ENCODE measurements at regions not wholly inside any gene's neighbourhood (a gene's known extent, or its start where the extent isn't known, plus 50 kb on each side); places are given as distances from the start of the nearest gene placed in this dataset.
"Not testable (repeated sequence)": the region's sequence is repeated elsewhere in the genome, so short reads cannot be mapped to it uniquely, and the experiment has no call there.

DNA sequence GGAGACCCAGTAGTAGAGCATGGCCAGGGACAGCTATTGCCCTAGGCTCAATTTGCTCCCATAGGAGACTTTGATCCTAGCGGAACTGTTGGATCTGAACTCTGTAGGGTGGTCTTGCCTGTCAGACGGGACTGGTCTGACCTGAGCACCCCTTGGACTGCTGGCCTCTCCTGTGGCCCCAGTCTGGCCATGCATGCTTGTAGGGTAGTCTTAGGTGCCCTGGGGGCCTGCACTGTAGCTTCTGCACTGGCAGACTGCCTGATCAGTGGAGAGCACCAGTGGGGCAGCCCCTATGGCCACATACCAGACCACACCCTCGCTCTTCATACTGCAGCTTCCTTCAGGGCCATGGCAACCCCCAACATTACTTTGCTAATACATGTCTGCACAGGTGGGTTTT lies 396.1 kb upstream of the GRAMD2B start:
- H3K27me3 Mint-ChIP-seq (ENCODE audit: insufficient read depth, unreplicated experiment), result peaks cover 8% of the 10 kb centered on the region
- Histone ChIP-seq H3K27me3 (replicated peaks; ENCODE audit: control insufficient read depth, insufficient read depth, low read length) (no peaks in the 10 kb centered on the region), H3K36me3 (ENCODE audit: control insufficient read depth, insufficient read depth, low read length) (no peaks in the 10 kb centered on the region), H3K4me3 (ENCODE audit: low read depth, low read length) (no peak overlapping the region), H3K9me3 (peaks cover 4% of the 10 kb centered on the region; the same call in 1 of the 2 replicates), H3K4me1 (no peaks in the 10 kb centered on the region)
- no peaks in the 10 kb centered on the region for H3K4me1 Mint-ChIP-seq (ENCODE audit: low read depth, unreplicated experiment)
- H3K36me3 Mint-ChIP-seq (ENCODE audit: insufficient read depth, unreplicated experiment), result no peaks in the 10 kb centered on the region
- TF ChIP-seq, protein P1, sequence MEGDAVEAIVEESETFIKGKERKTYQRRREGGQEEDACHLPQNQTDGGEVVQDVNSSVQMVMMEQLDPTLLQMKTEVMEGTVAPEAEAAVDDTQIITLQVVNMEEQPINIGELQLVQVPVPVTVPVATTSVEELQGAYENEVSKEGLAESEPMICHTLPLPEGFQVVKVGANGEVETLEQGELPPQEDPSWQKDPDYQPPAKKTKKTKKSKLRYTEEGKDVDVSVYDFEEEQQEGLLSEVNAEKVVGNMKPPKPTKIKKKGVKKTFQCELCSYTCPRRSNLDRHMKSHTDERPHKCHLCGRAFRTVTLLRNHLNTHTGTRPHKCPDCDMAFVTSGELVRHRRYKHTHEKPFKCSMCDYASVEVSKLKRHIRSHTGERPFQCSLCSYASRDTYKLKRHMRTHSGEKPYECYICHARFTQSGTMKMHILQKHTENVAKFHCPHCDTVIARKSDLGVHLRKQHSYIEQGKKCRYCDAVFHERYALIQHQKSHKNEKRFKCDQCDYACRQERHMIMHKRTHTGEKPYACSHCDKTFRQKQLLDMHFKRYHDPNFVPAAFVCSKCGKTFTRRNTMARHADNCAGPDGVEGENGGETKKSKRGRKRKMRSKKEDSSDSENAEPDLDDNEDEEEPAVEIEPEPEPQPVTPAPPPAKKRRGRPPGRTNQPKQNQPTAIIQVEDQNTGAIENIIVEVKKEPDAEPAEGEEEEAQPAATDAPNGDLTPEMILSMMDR (IDR thresholded peaks at IDR 0.05; ENCODE audit: insufficient read depth in 1 of 2, low read depth in 1 of 2, low read length in 1 of 2, severe bottlenecking in 1 of 2, unreplicated experiment in 1 of 2), result no peak
- intact Hi-C loops (cut with micrococcal nuclease; ENCODE audit: unreplicated experiment), result no loop called here
- H3K27ac Mint-ChIP-seq (ENCODE audit: unreplicated experiment), result no peak overlapping the region
- DNase-seq, result no peak
- no peak overlapping the region for H3K4me3 Mint-ChIP-seq (ENCODE audit: unreplicated experiment)
- CTCF ChIA-PET, result no interaction called here
- H3K9me3 Mint-ChIP-seq (ENCODE audit: unreplicated experiment), result peaks cover 24% of the 10 kb centered on the region
- no TSS peak for BruUV-seq (replicated peaks)
- POLR2A ChIA-PET, result no interaction called here

DNA sequence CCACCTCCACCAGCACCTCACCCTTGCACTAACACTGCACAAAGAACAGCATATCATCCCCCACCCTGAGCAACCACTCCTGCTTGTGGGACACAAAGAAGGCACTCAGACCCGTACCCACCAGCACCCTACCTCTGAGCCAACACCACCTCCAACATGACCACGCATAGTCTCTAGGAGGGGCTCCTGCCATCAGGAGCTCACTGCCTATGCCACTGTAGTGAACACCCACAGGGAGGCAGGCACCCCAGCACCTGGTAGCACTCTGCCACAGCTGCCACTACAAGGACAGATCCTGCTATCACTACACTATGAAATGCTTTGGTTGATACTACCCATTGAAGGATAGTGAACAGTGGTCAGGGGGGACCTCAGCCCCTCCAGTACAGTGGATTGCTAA lies 395.6 kb upstream of the GRAMD2B start:
- no peaks in the 10 kb centered on the region for H3K4me1 ChIP-seq
- Mint-ChIP-seq H3K36me3 (ENCODE audit: insufficient read depth, unreplicated experiment) (no peaks in the 10 kb centered on the region), H3K27me3 (ENCODE audit: insufficient read depth, unreplicated experiment) (peaks cover 5% of the 10 kb centered on the region), H3K27ac (ENCODE audit: unreplicated experiment) (no peak overlapping the region), H3K4me3 (ENCODE audit: unreplicated experiment) (no peak overlapping the region), H3K9me3 (ENCODE audit: unreplicated experiment) (peaks cover 24% of the 10 kb centered on the region), H3K4me1 (ENCODE audit: low read depth, unreplicated experiment) (no peaks in the 10 kb centered on the region)
- H3K9me3 ChIP-seq, result peaks cover 4% of the 10 kb centered on the region; the same call in 1 of the 2 replicates
- no peak for DNase-seq
- H3K36me3 ChIP-seq (ENCODE audit: control insufficient read depth, insufficient read depth, low read length), result no peaks in the 10 kb centered on the region
- H3K4me3 ChIP-seq (ENCODE audit: low read depth, low read length), result no peak overlapping the region
- no TSS peak for BruUV-seq (replicated peaks)
- ChIA-PET CTCF (no interaction called here), POLR2A (no interaction called here)
- intact Hi-C loops (cut with micrococcal nuclease; ENCODE audit: unreplicated experiment), result no loop called here
- no peaks in the 10 kb centered on the region for H3K27me3 ChIP-seq (replicated peaks; ENCODE audit: control insufficient read depth, insufficient read depth, low read length)
- TF ChIP-seq, protein P1 (IDR thresholded peaks at IDR 0.05; ENCODE audit: insufficient read depth in 1 of 2, low read depth in 1 of 2, low read length in 1 of 2, severe bottlenecking in 1 of 2, unreplicated experiment in 1 of 2), result no peak

- Mint-ChIP-seq H3K36me3 (ENCODE audit: insufficient read depth, unreplicated experiment) (no peaks in the 10 kb centered on the region), H3K27ac (ENCODE audit: unreplicated experiment) (no peak overlapping the region), H3K4me1 (ENCODE audit: low read depth, unreplicated experiment) (no peaks in the 10 kb centered on the region), H3K9me3 (ENCODE audit: unreplicated experiment) (peaks cover 24% of the 10 kb centered on the region), H3K4me3 (ENCODE audit: unreplicated experiment) (no peak overlapping the region), H3K27me3 (ENCODE audit: insufficient read depth, unreplicated experiment) (peaks cover 5% of the 10 kb centered on the region)
- no peaks in the 10 kb centered on the region for H3K27me3 ChIP-seq (replicated peaks; ENCODE audit: control insufficient read depth, insufficient read depth, low read length)
- no peak for DNase-seq
- CTCF ChIA-PET, result no interaction called here
- TF ChIP-seq, protein P1 (IDR thresholded peaks at IDR 0.05; ENCODE audit: insufficient read depth in 1 of 2, low read depth in 1 of 2, low read length in 1 of 2, severe bottlenecking in 1 of 2, unreplicated experiment in 1 of 2), result no peak
- intact Hi-C loops (cut with micrococcal nuclease; ENCODE audit: unreplicated experiment), result no loop called here
- no peaks in the 10 kb centered on the region for H3K4me1 ChIP-seq
- H3K9me3 ChIP-seq, result peaks cover 4% of the 10 kb centered on the region; the same call in 1 of the 2 replicates
- POLR2A ChIA-PET, result no interaction called here
- H3K36me3 ChIP-seq (ENCODE audit: control insufficient read depth, insufficient read depth, low read length), result no peaks in the 10 kb centered on the region
- H3K4me3 ChIP-seq (ENCODE audit: low read depth, low read length), result no peak overlapping the region
- no TSS peak for BruUV-seq (replicated peaks)
These were observed 394.9 kb upstream of the GRAMD2B start for GRCh38 chr5:126028336-126028735.

- H3K27me3 Mint-ChIP-seq (ENCODE audit: insufficient read depth, unreplicated experiment); H3K27me3 ChIP-seq (replicated peaks; ENCODE audit: control insufficient read depth, insufficient read depth, low read length); POLR2A ChIA-PET; H3K4me3 ChIP-seq (ENCODE audit: low read depth, low read length); CTCF ChIA-PET; intact Hi-C loops (cut with micrococcal nuclease; ENCODE audit: unreplicated experiment); H3K36me3 Mint-ChIP-seq (ENCODE audit: insufficient read depth, unreplicated experiment); H3K36me3 ChIP-seq (ENCODE audit: control insufficient read depth, insufficient read depth, low read length); H3K4me1 Mint-ChIP-seq (ENCODE audit: low read depth, unreplicated experiment); DNase-seq; BruUV-seq (replicated peaks); H3K9me3 ChIP-seq; H3K27ac Mint-ChIP-seq (ENCODE audit: unreplicated experiment); H3K4me1 ChIP-seq; H3K4me3 Mint-ChIP-seq (ENCODE audit: unreplicated experiment): not testable (repeated sequence)
- peaks cover 24% of the 10 kb centered on the region for H3K9me3 Mint-ChIP-seq (ENCODE audit: unreplicated experiment)
These were observed 393.9 kb upstream of the GRAMD2B start for GRCh38 chr5:126029282-126029681.
